H1 (cell line): ENCODE measurements at regions not wholly inside any gene's neighbourhood (a gene's known extent, or its start where the extent isn't known, plus 50 kb on each side); places are given as distances from the start of the nearest gene placed in this dataset.

ENCODE experiments used
- CTCF ChIA-PET: fragments of 300-600 bp; sonication (Branson Sonifier 250); formaldehyde crosslinking; loops from one replicate; lab custom pipeline; 2021; ENCODE audit not compliant: partially characterized antibody; lab: Charles Lee
- POLR2A ChIA-PET: fragments of 300-600 bp; sonication (Branson Sonifier 250); formaldehyde crosslinking; loops from one replicate; lab custom pipeline; 2021; ENCODE audit warnings: inconsistent platforms; ENCODE audit not compliant: partially characterized antibody; lab: Charles Lee
- DNase-seq, 2 experiments: peaks; one replicate each; pipeline versions ENCODE4 v3.0.0 to v3.0.0-alpha.2; 2010 to 2022; ENCODE audit warnings: low spot score in 2 of 2, low read depth in 1 of 2, mixed read lengths in 1 of 2
- FAIRE-seq: peaks from 2 replicates; lab custom pipeline; 2011; peaks lifted over from hg19 to GRCh38; lab: Jason Lieb, UNC
- H2AFZ ChIP-seq: 2 replicates; pipeline ENCODE4 v1.8.1; 2012; ENCODE audit warnings: low read length, inconsistent platforms
- H2AK5ac ChIP-seq: 2 replicates; pipeline ENCODE4 v1.6.1; 2013; ENCODE audit warnings: low read depth, low read length
- H2BK120ac ChIP-seq: replicated peaks from 2 replicates; pipeline ENCODE3; 2013; ENCODE audit warnings: low read depth, low read length, inconsistent platforms
- H2BK12ac ChIP-seq: 2 replicates; pipeline ENCODE4 v1.6.1; 2013; ENCODE audit warnings: low read depth, low read length
- H2BK15ac ChIP-seq: 2 replicates; pipeline ENCODE4 v1.6.1; 2013; ENCODE audit warnings: low read length
- H2BK20ac ChIP-seq: 2 replicates; pipeline ENCODE4 v1.6.1; 2013; ENCODE audit warnings: low read length
- H2BK5ac ChIP-seq: 2 replicates; pipeline ENCODE4 v1.6.1; 2013; ENCODE audit warnings: low read depth, low read length
- H3K14ac ChIP-seq: 2 replicates; pipeline ENCODE4 v1.6.1; 2013; ENCODE audit warnings: inconsistent platforms; ENCODE audit not compliant: insufficient read length
- H3K18ac ChIP-seq: 2 replicates; pipeline ENCODE4 v1.6.1; 2013; ENCODE audit warnings: low read length; ENCODE audit errors: extremely low read depth
- H3K23ac ChIP-seq: 2 replicates; pipeline ENCODE4 v1.6.1; 2013; ENCODE audit warnings: inconsistent platforms; ENCODE audit not compliant: insufficient read length
- H3K23me2 ChIP-seq: 2 replicates; pipeline ENCODE4 v1.6.1; 2013; ENCODE audit warnings: low read depth, low read length
- H3K27ac ChIP-seq: 2 replicates; pipeline ENCODE4 v1.6.1; 2011; ENCODE audit warnings: low read depth, low read length, inconsistent platforms
- H3K27me3 ChIP-seq, 4 experiments: replicated peaks in 1 of 4; 1 replicate in 1 of 4; 2 replicates in 3 of 4; pipeline versions ENCODE4 v1.6.1 to v1.8.1; 2011 to 2013; ENCODE audit warnings: low read length in 3 of 4, mild to moderate bottlenecking in 3 of 4, inconsistent platforms in 2 of 4, mixed read lengths in 2 of 4, moderate library complexity in 1 of 4; ENCODE audit not compliant: control insufficient read depth in 3 of 4, insufficient read depth in 3 of 4; ENCODE audit errors: extremely low read depth in 1 of 4
- H3K36me3 ChIP-seq, 4 experiments: 2 replicates each; pipeline versions ENCODE4 v1.6.1 to v1.8.1; 2011 to 2013; ENCODE audit warnings: mild to moderate bottlenecking in 4 of 4, low read length in 3 of 4, moderate library complexity in 2 of 4, control low read depth in 1 of 4, inconsistent platforms in 1 of 4; ENCODE audit not compliant: insufficient read depth in 4 of 4, control insufficient read depth in 2 of 4
- H3K4ac ChIP-seq: replicated peaks from 2 replicates; pipeline ENCODE3; 2013; ENCODE audit warnings: low read length, low read depth, mixed read lengths, inconsistent platforms; ENCODE audit not compliant: insufficient read length
- H3K4me1 ChIP-seq, 4 experiments: replicated peaks in 1 of 4; 1 replicate in 1 of 4; 2 replicates in 3 of 4; pipeline versions ENCODE4 v1.6.1 to v1.8.1; 2011 to 2013; ENCODE audit warnings: low read length in 3 of 4, inconsistent platforms in 2 of 4, mixed read lengths in 1 of 4; ENCODE audit not compliant: insufficient read depth in 4 of 4, control insufficient read depth in 3 of 4
- H3K4me2 ChIP-seq, 2 experiments: 2 replicates each; pipeline versions ENCODE4 v1.6.1 to v1.8.1; 2011 to 2013; ENCODE audit warnings: low read depth in 2 of 2, low read length in 2 of 2, control low read depth in 1 of 2, inconsistent platforms in 1 of 2, mild to moderate bottlenecking in 1 of 2; ENCODE audit not compliant: insufficient read depth in 1 of 2
- H3K4me3 ChIP-seq, 4 experiments: fragments of 200-600, 300-600 bp in 1 of 4; sonication (generic), shearing (Covaris generic), sonication (Bioruptor Twin) in 1 of 4; 2 replicates each; pipeline versions ENCODE4 v1.5.1 to v1.8.1; 2011 to 2016; ENCODE audit warnings: low read length in 4 of 4, low read depth in 3 of 4, control low read depth in 2 of 4, inconsistent platforms in 2 of 4, mild to moderate bottlenecking in 2 of 4, mixed read lengths in 1 of 4, moderate library complexity in 1 of 4; ENCODE audit not compliant: insufficient read depth in 2 of 4; ENCODE audit errors: extremely low read depth in 1 of 4
- H3K56ac ChIP-seq: replicated peaks from 2 replicates; pipeline ENCODE3; 2013; ENCODE audit warnings: low read depth, mild to moderate bottlenecking, mixed read lengths, low read length, inconsistent platforms; ENCODE audit not compliant: insufficient read length
- H3K79me1 ChIP-seq: 2 replicates; pipeline ENCODE4 v1.6.1; 2013; ENCODE audit warnings: low read depth, low read length, control low read depth
- H3K79me2 ChIP-seq, 2 experiments: 2 replicates each; pipeline versions ENCODE4 v1.6.1 to v1.8.1; 2012 to 2013; ENCODE audit warnings: low read length in 2 of 2, mild to moderate bottlenecking in 2 of 2, inconsistent platforms in 1 of 2; ENCODE audit not compliant: insufficient read depth in 2 of 2, control insufficient read depth in 1 of 2
- H3K9ac ChIP-seq, 4 experiments: replicated peaks in 1 of 4; 1 replicate in 1 of 4; 2 replicates in 3 of 4; pipeline versions ENCODE4 v1.6.1 to v1.8.1; 2011 to 2013; ENCODE audit warnings: low read depth in 3 of 4, low read length in 3 of 4, control low read depth in 2 of 4, mild to moderate bottlenecking in 2 of 4, moderate library complexity in 2 of 4, inconsistent platforms in 1 of 4; ENCODE audit errors: extremely low read depth in 1 of 4
- H3K9me3 ChIP-seq, 2 experiments: 2 replicates each; pipeline versions ENCODE4 v1.6.1 to v1.8.1; 2012 to 2013; ENCODE audit warnings: mild to moderate bottlenecking in 2 of 2, moderate library complexity in 2 of 2, control low read depth in 1 of 2, inconsistent platforms in 1 of 2, low read depth in 1 of 2, low read length in 1 of 2, mixed read lengths in 1 of 2; ENCODE audit not compliant: insufficient read depth in 2 of 2
- H4K20me1 ChIP-seq, 2 experiments: replicated peaks in 1 of 2; 2 replicates each; pipeline versions ENCODE3 to v1.8.1; 2011 to 2013; ENCODE audit warnings: inconsistent platforms in 2 of 2, low read length in 2 of 2, mild to moderate bottlenecking in 1 of 2; ENCODE audit not compliant: insufficient read depth in 2 of 2, control insufficient read depth in 1 of 2
- H4K5ac ChIP-seq: 2 replicates; pipeline ENCODE4 v1.6.1; 2013; ENCODE audit warnings: low read length, low read depth, mixed read lengths, inconsistent platforms; ENCODE audit not compliant: insufficient read length
- H4K8ac ChIP-seq: 2 replicates; pipeline ENCODE4 v1.8.0; 2013; ENCODE audit warnings: mild to moderate bottlenecking, moderate library complexity, low read length, inconsistent platforms; ENCODE audit not compliant: insufficient read depth; ENCODE audit errors: extremely low read depth
- H4K91ac ChIP-seq: replicated peaks from 2 replicates; pipeline ENCODE3; 2013; ENCODE audit warnings: low read length, mixed read lengths, inconsistent platforms; ENCODE audit not compliant: insufficient read length
- CEBPB ChIP-seq: IDR thresholded peaks from 2 replicates; pipeline ENCODE4 v1.6.1; 2012; ENCODE audit warnings: low read depth, low read length
- GTF2F1 ChIP-seq: IDR thresholded peaks from 2 replicates; pipeline ENCODE4 v1.6.1; 2012; ENCODE audit warnings: low read depth, low read length, improper control_type of control experiment, borderline replicate concordance
- POLR2A ChIP-seq, 2 experiments: IDR thresholded peaks; 1 replicate in 1 of 2; 2 replicates in 1 of 2; pipeline ENCODE4 v1.6.1; 2011; ENCODE audit warnings: low read depth in 2 of 2, low read length in 2 of 2, mild to moderate bottlenecking in 2 of 2; ENCODE audit errors: control extremely low read depth in 1 of 2
- RNF2 ChIP-seq: fragments of 200-900, 300-1000 bp; sonication (generic); IDR thresholded peaks from 2 replicates; pipeline ENCODE4 v1.7.1; 2016; ENCODE audit warnings: borderline replicate concordance, low read depth, mild to moderate bottlenecking, antibody characterized with exemption, low read length; ENCODE audit not compliant: poor library complexity, severe bottlenecking; ENCODE audit errors: missing control alignments
- TEAD4 ChIP-seq: IDR thresholded peaks from 2 replicates; pipeline ENCODE4 v1.6.1; 2012; ENCODE audit warnings: low read depth, low read length, inconsistent platforms, mixed read lengths
- ZNF274 ChIP-seq: IDR thresholded peaks from 2 replicates; pipeline ENCODE4 v1.7.0; 2012; ENCODE audit warnings: low read length, borderline replicate concordance; ENCODE audit errors: extremely low read depth
- WGBS, 2 experiments: shearing (Covaris generic) in 1 of 2; methylation state at CpG; one replicate each; pipeline versions ENCODE4 v1.1.6 to v1.1.7; 2013 to 2015; ENCODE audit warnings: low lambda C conversion rate in 2 of 2, mixed read lengths in 2 of 2, inconsistent platforms in 1 of 2, low coverage in 1 of 2, missing lambda C conversion rate in 1 of 2; ENCODE audit not compliant: insufficient replicate concordance in 2 of 2, insufficient coverage in 1 of 2, insufficient read length in 1 of 2; ENCODE audit errors: extremely low coverage in 1 of 2, missing lambda C conversion rate in 1 of 2; 5-methylcytosine and 5-hydroxymethylcytosine counted together

DNA sequence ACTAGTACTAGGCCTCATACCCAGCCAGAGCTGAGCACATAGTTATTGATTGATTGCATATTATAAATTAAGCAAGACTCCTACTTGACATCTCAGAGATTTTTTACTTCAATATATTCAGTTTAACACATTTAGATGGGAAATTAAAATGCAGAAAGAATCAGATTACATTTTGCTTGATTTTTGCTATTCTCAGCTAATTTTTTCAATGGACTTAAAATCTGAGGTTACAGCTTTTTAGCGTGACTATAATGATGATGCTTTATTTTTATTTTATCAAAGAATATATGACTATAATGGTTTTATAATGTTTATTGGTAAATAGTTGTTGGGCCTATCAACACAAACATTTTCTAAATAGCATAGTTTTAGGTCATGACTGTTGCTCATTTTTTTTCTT lies 493.0 kb upstream of the CNTNAP5 start:
- H3K9ac ChIP-seq, result no peak overlapping the region
- no peak overlapping the region for H4K91ac ChIP-seq
- no peaks in the 10 kb centered on the region for H3K9me3 ChIP-seq
- no peaks in the 10 kb centered on the region for H3K4me1 ChIP-seq
- H3K79me1 ChIP-seq, result no peaks in the 10 kb centered on the region
- peaks cover 0 to 1% (median 0%) of the 10 kb centered on the region in 4 experiments; a peak in 1 of 7 replicates for H3K27me3 ChIP-seq
- H3K23me2 ChIP-seq, result no peaks in the 10 kb centered on the region
- no peak overlapping the region for H3K14ac ChIP-seq
- no peak overlapping the region for H3K23ac ChIP-seq
- H4K5ac ChIP-seq, result no peak overlapping the region
- FAIRE-seq, result no peak
- no peak overlapping the region for H2BK15ac ChIP-seq
- H3K4ac ChIP-seq, result no peak overlapping the region
- WGBS, 2 experiments, result 92% methylated on average over 1 of the region's 1 CpG; no CpG with 5 or more reads in 1 of the 2 experiments
- H2BK12ac ChIP-seq, result no peak overlapping the region
- TF ChIP-seq TEAD4 (no peak), CEBPB (no peak), POLR2A (IDR thresholded peaks at IDR 0.05; ENCODE audit: control extremely low read depth in 1 of 2, low read depth in 2 of 2, low read length in 2 of 2) (no peak), GTF2F1 (no peak), ZNF274 (no peak), RNF2 (no peak)
- no peak overlapping the region for H3K56ac ChIP-seq
- no peak overlapping the region for H2BK5ac ChIP-seq
- no peaks in the 10 kb centered on the region for H3K36me3 ChIP-seq
- ChIA-PET CTCF (interaction anchor here (0.6 kb wide), 1 partner anchor 681 kb away, joined by 3 read pairs; no protein-coding TSS in a partner anchor), POLR2A (no interaction called here)
- no peak for DNase-seq
- no peak overlapping the region for H3K4me3 ChIP-seq
- no peak overlapping the region for H3K18ac ChIP-seq
- H3K27ac ChIP-seq, result no peak overlapping the region
- no peaks in the 10 kb centered on the region for H4K20me1 ChIP-seq
- H2AFZ ChIP-seq, result no peak overlapping the region
- H3K79me2 ChIP-seq, result no peaks in the 10 kb centered on the region
- no peak overlapping the region for H2BK20ac ChIP-seq
- no peak overlapping the region for H4K8ac ChIP-seq
- H3K4me2 ChIP-seq, result no peak overlapping the region
- H2AK5ac ChIP-seq, result no peak overlapping the region
- no peak overlapping the region for H2BK120ac ChIP-seq
